Choroid plexus epithelial cell (primary cell): ENCODE measurements at regions not wholly inside any gene's neighbourhood (a gene's known extent, or its start where the extent isn't known, plus 50 kb on each side); places are given as distances from the start of the nearest gene placed in this dataset.
"Not testable (repeated sequence)": the region's sequence is repeated elsewhere in the genome, so short reads cannot be mapped to it uniquely, and the experiment has no call there.

ENCODE experiments used
- DNase-seq: peaks from one replicate; pipeline ENCODE4 v3.0.0-alpha.2; 2010; ENCODE audit warnings: low read depth
- H3K4me3 ChIP-seq: 2 replicates; pipeline ENCODE4 v1.5.1; 2011; ENCODE audit warnings: low read depth, mild to moderate bottlenecking, control low read depth, low read length, moderate library complexity
- TF ChIP-seq, protein P1 (sequence below): conservative IDR thresholded peaks from 2 replicates; pipeline ENCODE4 v1.5.1; 2011; ENCODE audit warnings: low read depth, mild to moderate bottlenecking, control low read depth, inconsistent platforms, low read length, moderate library complexity

DNA sequence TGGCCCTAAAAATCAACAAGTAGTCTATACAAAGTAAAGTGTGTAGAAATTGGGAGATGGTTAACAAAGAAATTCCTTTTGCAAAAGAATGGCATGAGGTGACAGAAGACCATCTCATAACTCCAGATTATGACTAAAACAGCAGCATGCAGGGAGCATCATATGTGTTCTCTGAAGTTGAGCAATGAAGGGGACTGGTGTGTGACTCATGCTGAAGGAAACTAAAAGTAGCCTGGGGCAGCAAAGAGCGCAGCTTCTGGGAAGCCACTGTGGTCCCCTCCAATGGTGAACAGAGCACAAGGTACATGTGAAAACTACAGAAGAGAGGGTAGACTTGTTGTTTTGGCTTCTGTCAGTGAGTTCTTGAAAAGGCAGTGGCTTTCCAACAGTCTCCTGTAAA lies 133.4 kb downstream of the MACC1 start:
- DNase-seq, result peak; percentile 59
- TF ChIP-seq, protein P1, sequence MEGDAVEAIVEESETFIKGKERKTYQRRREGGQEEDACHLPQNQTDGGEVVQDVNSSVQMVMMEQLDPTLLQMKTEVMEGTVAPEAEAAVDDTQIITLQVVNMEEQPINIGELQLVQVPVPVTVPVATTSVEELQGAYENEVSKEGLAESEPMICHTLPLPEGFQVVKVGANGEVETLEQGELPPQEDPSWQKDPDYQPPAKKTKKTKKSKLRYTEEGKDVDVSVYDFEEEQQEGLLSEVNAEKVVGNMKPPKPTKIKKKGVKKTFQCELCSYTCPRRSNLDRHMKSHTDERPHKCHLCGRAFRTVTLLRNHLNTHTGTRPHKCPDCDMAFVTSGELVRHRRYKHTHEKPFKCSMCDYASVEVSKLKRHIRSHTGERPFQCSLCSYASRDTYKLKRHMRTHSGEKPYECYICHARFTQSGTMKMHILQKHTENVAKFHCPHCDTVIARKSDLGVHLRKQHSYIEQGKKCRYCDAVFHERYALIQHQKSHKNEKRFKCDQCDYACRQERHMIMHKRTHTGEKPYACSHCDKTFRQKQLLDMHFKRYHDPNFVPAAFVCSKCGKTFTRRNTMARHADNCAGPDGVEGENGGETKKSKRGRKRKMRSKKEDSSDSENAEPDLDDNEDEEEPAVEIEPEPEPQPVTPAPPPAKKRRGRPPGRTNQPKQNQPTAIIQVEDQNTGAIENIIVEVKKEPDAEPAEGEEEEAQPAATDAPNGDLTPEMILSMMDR, result no peak
- no peak overlapping the region for H3K4me3 ChIP-seq

DNA sequence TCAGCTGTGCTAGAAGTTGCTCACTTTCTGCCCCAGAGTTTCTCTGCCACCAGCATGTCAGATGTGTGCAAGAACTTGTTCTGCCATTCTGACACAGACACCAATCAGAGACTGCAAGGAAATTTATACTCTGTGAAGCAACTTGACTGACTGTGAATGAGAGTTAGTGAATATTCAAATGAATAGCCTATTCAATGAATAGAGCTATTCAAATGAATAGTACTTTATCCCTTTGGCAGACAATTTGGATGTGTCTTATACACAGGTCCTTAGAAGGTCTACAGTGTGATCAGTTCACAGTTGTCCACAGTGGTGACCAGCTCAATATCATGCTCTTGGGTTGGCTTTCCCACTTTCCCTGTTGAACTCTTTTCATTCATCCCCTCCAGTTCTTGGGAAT lies 138.1 kb downstream of the MACC1 start:
- TF ChIP-seq, protein P1, result no peak
- DNase-seq, result no peak
- H3K4me3 ChIP-seq, result no peak overlapping the region

DNA sequence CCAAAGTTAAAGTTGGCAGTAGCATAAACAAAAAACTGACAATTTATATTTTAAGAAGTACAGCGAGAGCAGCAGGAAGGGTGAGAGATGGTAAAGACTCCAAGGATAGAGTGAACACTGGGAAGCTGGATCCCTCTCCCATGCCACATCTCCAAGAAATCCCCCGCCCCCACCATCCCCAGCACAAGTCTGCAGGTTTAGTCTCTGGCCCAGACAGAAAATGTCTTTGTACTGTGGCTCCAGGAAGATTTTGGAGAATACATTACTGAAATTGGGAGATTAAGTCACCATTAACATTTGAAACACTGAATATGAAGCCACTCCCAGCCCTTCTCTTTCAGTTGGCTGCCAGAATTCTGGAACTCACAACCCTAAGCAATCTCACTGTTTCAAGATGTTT lies 140.3 kb downstream of the MACC1 start:
- DNase-seq, result no peak
- no peak overlapping the region for H3K4me3 ChIP-seq
- TF ChIP-seq, protein P1, result no peak

DNA sequence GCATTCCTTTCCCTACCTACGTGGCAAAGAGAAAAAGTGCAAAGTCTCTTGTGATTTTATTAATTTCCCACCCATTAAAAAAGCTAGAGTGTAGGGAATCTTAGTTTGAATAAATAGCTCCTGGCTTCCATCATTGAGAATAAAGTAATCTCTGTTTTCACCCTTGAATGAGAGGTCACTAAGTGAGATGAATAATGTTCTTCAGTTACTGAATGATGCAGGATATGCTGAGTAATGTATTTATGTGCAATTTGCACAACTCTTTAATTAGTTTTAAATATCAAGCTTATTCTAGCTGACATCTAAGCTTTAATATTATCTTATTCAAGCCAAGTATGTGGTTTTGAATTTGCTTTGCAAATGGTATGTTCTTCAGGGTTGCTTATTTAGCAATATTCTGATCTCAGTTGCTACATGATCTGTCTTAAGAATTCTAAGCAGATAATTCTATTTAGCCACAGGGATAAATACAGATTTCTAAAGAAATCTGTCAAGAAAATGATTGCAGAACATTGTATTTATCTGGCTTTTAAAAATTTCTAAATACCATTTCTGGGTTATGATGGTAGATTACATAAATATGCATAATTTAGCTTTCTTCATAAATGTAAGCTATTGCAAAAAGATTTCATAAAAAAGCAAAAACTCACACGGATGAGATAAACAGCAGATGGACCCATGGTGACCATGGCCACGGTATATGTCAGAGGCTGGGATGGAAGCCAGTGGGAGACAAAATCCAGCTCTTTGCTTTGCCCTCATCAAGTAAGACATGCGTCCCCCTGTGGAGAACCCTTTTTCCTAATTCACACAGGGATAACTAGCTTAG lies 141.0 kb downstream of the MACC1 start:
- TF ChIP-seq, protein P1, result no peak
- DNase-seq, result no peak
- H3K4me3 ChIP-seq, result no peak overlapping the region

DNA sequence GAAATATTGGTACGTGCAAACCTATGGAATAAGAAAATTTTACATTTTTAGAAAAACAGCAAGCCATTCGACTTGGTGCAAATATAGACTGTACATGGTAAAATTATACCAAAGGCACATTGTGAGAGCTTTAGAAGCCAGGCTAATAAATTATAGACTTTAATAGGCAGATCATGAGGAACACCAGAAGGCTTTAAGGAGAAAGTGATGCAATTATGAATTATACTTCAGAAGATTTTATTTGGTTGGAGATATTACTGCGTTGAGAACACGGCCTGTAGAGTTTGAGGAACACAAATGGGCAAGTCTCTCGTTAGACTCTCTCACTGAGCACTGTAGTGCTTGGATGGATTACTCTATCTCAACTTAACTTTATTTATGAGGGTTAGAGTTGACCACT lies 141.7 kb downstream of the MACC1 start:
- no peak overlapping the region for H3K4me3 ChIP-seq
- DNase-seq, result no peak
- TF ChIP-seq, protein P1, result no peak

DNA sequence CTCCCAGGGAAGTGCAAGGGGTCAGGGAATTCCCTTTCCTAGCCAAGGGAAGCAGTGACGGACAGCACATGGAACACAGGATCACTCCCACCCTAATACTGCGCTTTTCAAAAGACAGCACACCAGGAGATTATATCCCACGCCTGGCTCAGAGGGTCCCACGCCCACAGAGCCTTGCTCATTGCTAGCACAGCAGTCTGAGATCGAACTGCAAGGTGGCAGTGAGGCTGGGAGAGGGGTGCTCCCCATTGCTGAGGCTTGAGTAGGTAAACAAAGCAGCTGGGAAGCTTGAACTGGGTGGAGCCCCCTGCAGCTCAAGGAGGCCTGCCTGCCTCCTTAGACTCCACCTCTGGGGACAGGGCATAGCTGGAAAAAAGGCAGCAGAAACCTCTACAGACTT lies 149.2 kb downstream of the MACC1 start:
- not testable (repeated sequence) for DNase-seq, H3K4me3 ChIP-seq

DNA sequence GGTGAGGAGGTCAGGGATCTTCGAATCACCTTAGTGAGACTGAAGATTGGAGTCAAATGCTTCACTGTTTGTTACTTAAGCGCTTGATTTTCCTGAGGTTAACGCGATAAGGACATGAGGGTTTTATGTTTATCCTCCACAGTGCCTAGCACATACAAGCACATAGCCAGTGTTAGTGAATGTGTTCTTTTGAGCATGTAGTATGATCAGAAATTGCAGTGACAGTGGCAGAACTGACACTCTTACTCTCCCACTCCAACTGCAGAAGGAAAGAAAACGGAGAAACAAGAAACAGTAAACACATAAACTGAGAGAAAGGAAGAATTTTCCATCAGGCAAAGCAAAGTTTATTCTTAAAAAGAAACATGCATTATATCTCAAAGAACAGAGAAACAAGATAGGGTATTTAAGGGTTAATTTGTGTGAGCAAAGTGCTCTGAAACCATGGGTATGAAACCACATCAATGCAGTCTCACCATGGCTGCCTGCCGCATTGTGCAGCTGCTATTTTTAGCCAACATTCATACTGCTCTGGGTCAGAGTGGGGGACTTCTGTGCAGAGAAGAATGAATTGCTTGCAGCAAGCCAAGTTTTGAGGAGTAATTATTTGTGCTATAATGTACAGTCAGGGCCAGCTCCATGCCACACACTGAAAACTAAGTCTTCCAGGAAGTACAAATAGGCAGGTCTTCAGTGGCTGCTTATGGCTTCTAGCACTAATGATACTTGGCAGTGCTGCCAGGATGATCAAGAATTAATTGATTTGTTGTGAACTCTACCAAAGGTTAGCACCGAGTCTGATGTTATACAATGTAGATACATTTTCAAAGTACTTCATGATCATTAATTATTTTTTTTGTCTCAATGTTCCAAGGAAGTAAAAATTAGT lies 152.0 kb downstream of the MACC1 start:
- DNase-seq, result peak; percentile 75
- TF ChIP-seq, protein P1, result no peak
- no peak overlapping the region for H3K4me3 ChIP-seq
